ENCODE measurements at regions not wholly inside any gene's neighbourhood (a gene's known extent, or its start where the extent isn't known, plus 50 kb on each side); places are given as distances from the start of the nearest gene placed in this dataset.

GRCh38 chr1:166272155-166272554 lies 105.4 kb upstream of the FAM78B start:
- H3K36me3 Mint-ChIP-seq (ENCODE audit: insufficient read depth in 1 of 3, low read depth in 3 of 3) = peaks cover 0 to 13% (median 5%) of the 10 kb centered on the region in 3 experiments; a peak in 3 of 7 replicates
- TF ChIP-seq CTCF (conservative IDR thresholded peaks at IDR 0.05) = no peak
- peaks cover 18 to 21% of the 10 kb centered on the region in 2 experiments for H3K4me1 Mint-ChIP-seq
- H2BK20ac ChIP-seq (ENCODE audit: low read depth, low read length, poor library complexity, severe bottlenecking) = no peak overlapping the region
- no peak overlapping the region for H3K56ac ChIP-seq (ENCODE audit: insufficient read length, low read depth, low read length)
- no peak overlapping the region for H2BK15ac ChIP-seq (ENCODE audit: low read depth, low read length)
- no peak overlapping the region for H2BK5ac ChIP-seq (ENCODE audit: insufficient read length, low read length)
- no peaks in the 10 kb centered on the region for H3K79me1 ChIP-seq (ENCODE audit: insufficient read depth, low read depth, low read length, poor library complexity, severe bottlenecking)
- H4K20me1 ChIP-seq (ENCODE audit: control insufficient read depth, insufficient read depth, insufficient read length) = no peaks in the 10 kb centered on the region
- no peak overlapping the region for H3K4me3 Mint-ChIP-seq
- H2AK5ac ChIP-seq (ENCODE audit: insufficient read length, low read length) = no peak overlapping the region
- no peaks in the 10 kb centered on the region for H3K27me3 ChIP-seq (ENCODE audit: insufficient read depth, low read length)
- H2BK12ac ChIP-seq (ENCODE audit: insufficient read length, low read depth, low read length) = no peak overlapping the region
- no peaks in the 10 kb centered on the region for H3K9me3 ChIP-seq (ENCODE audit: control insufficient read depth, low read depth, low read length)
- no peak overlapping the region for H4K5ac ChIP-seq (ENCODE audit: insufficient read length, low read depth, low read length)
- no peak overlapping the region for H4K91ac ChIP-seq (ENCODE audit: insufficient read length, low read depth, low read length)
- H3K9ac ChIP-seq (ENCODE audit: extremely low read depth, insufficient read length, low read length) = no peak overlapping the region
- no peak overlapping the region for H3K4me2 ChIP-seq (ENCODE audit: insufficient read depth, insufficient read length, low read length)
- H3T11ph ChIP-seq (ENCODE audit: low read length) = no peak overlapping the region
- H3K4ac ChIP-seq (ENCODE audit: low read depth, low read length) = no peak overlapping the region
- H4K8ac ChIP-seq (replicated peaks; ENCODE audit: insufficient read length, low read depth, low read length) = no peak overlapping the region
- peaks cover 4% of the 10 kb centered on the region; the same call in 1 of the 2 replicates for H3K4me1 ChIP-seq (ENCODE audit: insufficient read depth, low read length)
- 0 out of 2 replicates have a peak, but pooled peaks cover 2% of the 10 kb centered on the region for H3K27me3 Mint-ChIP-seq (ENCODE audit: low read depth)
- no peak overlapping the region for H3K18ac ChIP-seq (ENCODE audit: insufficient read length, low read depth, low read length)
- H3K14ac ChIP-seq (ENCODE audit: insufficient read depth, low read length) = no peak overlapping the region
- no peak overlapping the region for H2BK120ac ChIP-seq (ENCODE audit: low read depth, low read length, poor library complexity, severe bottlenecking)
- H3K23me2 ChIP-seq (ENCODE audit: insufficient read length, low read depth, low read length, poor library complexity, severe bottlenecking) = no peaks in the 10 kb centered on the region
- no peak for DNase-seq
- peaks cover 3 to 17% of the 10 kb centered on the region in 2 experiments for H3K9me3 Mint-ChIP-seq
- peak overlapping the region in 1 of 3 experiments; percentile 29; a peak in 1 of 7 replicates for H3K27ac Mint-ChIP-seq
- H3K79me2 ChIP-seq (ENCODE audit: insufficient read depth, low read length) = no peaks in the 10 kb centered on the region
- no peak overlapping the region for H2AFZ ChIP-seq (ENCODE audit: low read length)
- no peak overlapping the region for H3K27ac ChIP-seq (ENCODE audit: insufficient read length, low read depth, low read length)
- no peak overlapping the region for H3K23ac ChIP-seq (ENCODE audit: insufficient read length, low read depth, low read length)
- WGBS (ENCODE audit: extremely low coverage, insufficient read length, low lambda C conversion rate) = no CpG with 5 or more reads among the region's 1 CpG

Measured in H9 (cell line).